ENCODE measurements at regions not wholly inside any gene's neighbourhood (a gene's known extent, or its start where the extent isn't known, plus 50 kb on each side); places are given as distances from the start of the nearest gene placed in this dataset.
"Not testable (repeated sequence)": the region's sequence is repeated elsewhere in the genome, so short reads cannot be mapped to it uniquely, and the experiment has no call there.

DNA sequence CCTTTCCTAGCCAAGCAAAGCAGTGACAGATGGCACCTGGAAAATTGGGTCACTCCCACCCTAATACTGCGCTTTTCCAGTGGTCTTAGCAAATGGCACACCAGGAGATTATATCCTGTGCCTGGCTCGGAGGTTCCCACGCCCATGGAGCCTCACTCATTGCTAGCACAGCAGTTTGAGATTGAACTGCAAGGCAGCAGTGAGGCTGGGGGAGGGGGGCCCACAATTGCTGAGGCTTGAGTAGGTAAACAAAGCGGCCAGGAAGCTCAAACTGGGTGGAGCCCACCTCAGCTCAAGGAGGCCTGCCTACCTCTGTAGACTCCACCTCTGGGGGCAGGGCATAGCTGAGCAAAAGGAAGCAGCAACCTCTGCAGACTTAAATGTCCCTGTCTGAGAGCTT is 635.0 kb downstream of the C12orf50 start:
- TF ChIP-seq, protein P1, sequence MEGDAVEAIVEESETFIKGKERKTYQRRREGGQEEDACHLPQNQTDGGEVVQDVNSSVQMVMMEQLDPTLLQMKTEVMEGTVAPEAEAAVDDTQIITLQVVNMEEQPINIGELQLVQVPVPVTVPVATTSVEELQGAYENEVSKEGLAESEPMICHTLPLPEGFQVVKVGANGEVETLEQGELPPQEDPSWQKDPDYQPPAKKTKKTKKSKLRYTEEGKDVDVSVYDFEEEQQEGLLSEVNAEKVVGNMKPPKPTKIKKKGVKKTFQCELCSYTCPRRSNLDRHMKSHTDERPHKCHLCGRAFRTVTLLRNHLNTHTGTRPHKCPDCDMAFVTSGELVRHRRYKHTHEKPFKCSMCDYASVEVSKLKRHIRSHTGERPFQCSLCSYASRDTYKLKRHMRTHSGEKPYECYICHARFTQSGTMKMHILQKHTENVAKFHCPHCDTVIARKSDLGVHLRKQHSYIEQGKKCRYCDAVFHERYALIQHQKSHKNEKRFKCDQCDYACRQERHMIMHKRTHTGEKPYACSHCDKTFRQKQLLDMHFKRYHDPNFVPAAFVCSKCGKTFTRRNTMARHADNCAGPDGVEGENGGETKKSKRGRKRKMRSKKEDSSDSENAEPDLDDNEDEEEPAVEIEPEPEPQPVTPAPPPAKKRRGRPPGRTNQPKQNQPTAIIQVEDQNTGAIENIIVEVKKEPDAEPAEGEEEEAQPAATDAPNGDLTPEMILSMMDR (IDR thresholded peaks at IDR 0.05), result not testable (repeated sequence)
- TF ChIP-seq EZH2 (IDR thresholded peaks at IDR 0.05; ENCODE audit: borderline replicate concordance, insufficient read depth, low read depth, low read length, poor library complexity, severe bottlenecking), result not testable (repeated sequence)

Measured in B cell (primary cell).